GDM1 (cell line): ENCODE measurements at regions not wholly inside any gene's neighbourhood (a gene's known extent, or its start where the extent isn't known, plus 50 kb on each side); places are given as distances from the start of the nearest gene placed in this dataset.

ENCODE experiments used
- DNase-seq: peaks from one replicate; lab custom pipeline; 2025; lab: John Stamatoyannopoulos, UW

GRCh38 chr14:71362282-71362681 lies 455.0 kb downstream of the PCNX1 start:
- no peak for DNase-seq

GRCh38 chr14:71362920-71363584 lies 455.8 kb downstream of the PCNX1 start:
- no peak for DNase-seq

- DNase-seq, result no peak
Measured at GRCh38 chr14:71363946-71364925, 457.0 kb downstream of the PCNX1 start.

GRCh38 chr14:71365361-71365760 lies 458.1 kb downstream of the PCNX1 start:
- DNase-seq, result no peak

- DNase-seq, result no peak
Measured at GRCh38 chr14:71366861-71367260, 459.6 kb downstream of the PCNX1 start.

- no peak for DNase-seq
Measured at GRCh38 chr14:71371711-71372396, 464.6 kb downstream of the PCNX1 start.

GRCh38 chr14:71372411-71372838 lies 465.2 kb downstream of the PCNX1 start:
- DNase-seq, result no peak

GRCh38 chr14:71373773-71374172 lies 466.5 kb downstream of the PCNX1 start:
- DNase-seq, result no peak

GRCh38 chr14:71374989-71375388 lies 467.7 kb downstream of the PCNX1 start:
- no peak for DNase-seq

GRCh38 chr14:71377099-71377498 lies 469.8 kb downstream of the PCNX1 start:
- no peak for DNase-seq

- no peak for DNase-seq
Measured at GRCh38 chr14:71380271-71380670, 473.0 kb downstream of the PCNX1 start.

GRCh38 chr14:71381814-71382213 lies 474.6 kb downstream of the PCNX1 start:
- no peak for DNase-seq

- no peak for DNase-seq
Measured at GRCh38 chr14:71382315-71382714, 475.1 kb downstream of the PCNX1 start.

GRCh38 chr14:71383510-71383909 lies 476.3 kb downstream of the PCNX1 start:
- DNase-seq, result no peak

- DNase-seq, result no peak
Measured at GRCh38 chr14:71384007-71384845, 477.0 kb downstream of the PCNX1 start.

GRCh38 chr14:71387753-71388152 lies 480.5 kb downstream of the PCNX1 start:
- no peak for DNase-seq

GRCh38 chr14:71388336-71388735 lies 481.1 kb downstream of the PCNX1 start:
- DNase-seq, result no peak

GRCh38 chr14:71388862-71389261 lies 481.6 kb downstream of the PCNX1 start:
- no peak for DNase-seq

- no peak for DNase-seq
Measured at GRCh38 chr14:71394386-71394785, 487.1 kb downstream of the PCNX1 start.

GRCh38 chr14:71395151-71395604 lies 487.9 kb downstream of the PCNX1 start:
- no peak for DNase-seq

- DNase-seq, result no peak
Measured at GRCh38 chr14:71395636-71396035, 488.4 kb downstream of the PCNX1 start.
